ENCODE measurements at regions not wholly inside any gene's neighbourhood (a gene's known extent, or its start where the extent isn't known, plus 50 kb on each side); places are given as distances from the start of the nearest gene placed in this dataset.

DNA sequence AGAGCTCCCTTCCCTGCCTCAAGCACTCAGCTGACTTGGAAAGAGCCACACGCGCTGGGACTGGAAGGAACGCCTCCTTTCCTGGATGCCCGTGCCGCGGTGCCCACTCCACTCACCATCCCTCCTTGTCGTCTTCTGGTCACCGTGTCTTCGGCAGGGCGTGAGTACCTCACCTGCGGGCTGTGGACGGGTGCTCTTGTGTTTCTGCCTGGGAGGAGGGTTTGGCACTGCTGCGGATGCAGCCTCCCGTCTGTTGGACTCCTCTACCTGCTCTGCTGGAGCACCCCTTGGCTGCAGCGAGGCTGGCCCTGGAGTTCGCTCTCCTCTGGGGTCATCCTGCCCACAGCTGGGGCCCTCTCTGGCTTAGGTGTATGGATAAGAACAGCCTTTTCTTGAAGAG, 612.7 kb downstream of the BRD1 start:
- Histone ChIP-seq H3F3A (replicated peaks; ENCODE audit: low read depth) (no peaks in the 10 kb centered on the region), H3K36me3 (ENCODE audit: insufficient read depth) (peaks cover 6% of the 10 kb centered on the region; the same call in 1 of the 2 replicates), H3K27ac (ENCODE audit: low read depth) (no peak overlapping the region), H2AFZ (no peak overlapping the region), H3K4me2 (no peak overlapping the region), H3K4me3 (no peak overlapping the region), H3K9me2 (ENCODE audit: insufficient read depth) (no peaks in the 10 kb centered on the region), H4K20me1 (replicated peaks; ENCODE audit: insufficient read depth) (no peaks in the 10 kb centered on the region), H3K27me3 (ENCODE audit: insufficient read depth) (no peaks in the 10 kb centered on the region), H3K79me2 (replicated peaks; ENCODE audit: insufficient read depth) (no peaks in the 10 kb centered on the region), H3K4me1 (ENCODE audit: insufficient read depth) (no peaks in the 10 kb centered on the region)
- no peak overlapping the region for H3K4me3 Mint-ChIP-seq
- H3K27ac Mint-ChIP-seq = no peak overlapping the region
- H3K36me3 Mint-ChIP-seq (ENCODE audit: low read depth) = peaks cover 16% of the 10 kb centered on the region
- DNase-seq (ENCODE audit: low spot score) (no peak), ATAC-seq (no peak)
- peaks cover 7% of the 10 kb centered on the region for H3K27me3 Mint-ChIP-seq (ENCODE audit: insufficient read depth, low read depth, poor library complexity)
- peaks cover 33% of the 10 kb centered on the region for H3K9me3 Mint-ChIP-seq
- TF ChIP-seq, protein P1, sequence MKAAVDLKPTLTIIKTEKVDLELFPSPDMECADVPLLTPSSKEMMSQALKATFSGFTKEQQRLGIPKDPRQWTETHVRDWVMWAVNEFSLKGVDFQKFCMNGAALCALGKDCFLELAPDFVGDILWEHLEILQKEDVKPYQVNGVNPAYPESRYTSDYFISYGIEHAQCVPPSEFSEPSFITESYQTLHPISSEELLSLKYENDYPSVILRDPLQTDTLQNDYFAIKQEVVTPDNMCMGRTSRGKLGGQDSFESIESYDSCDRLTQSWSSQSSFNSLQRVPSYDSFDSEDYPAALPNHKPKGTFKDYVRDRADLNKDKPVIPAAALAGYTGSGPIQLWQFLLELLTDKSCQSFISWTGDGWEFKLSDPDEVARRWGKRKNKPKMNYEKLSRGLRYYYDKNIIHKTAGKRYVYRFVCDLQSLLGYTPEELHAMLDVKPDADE (IDR thresholded peaks at IDR 0.05) = no peak
- TF ChIP-seq, protein P2, sequence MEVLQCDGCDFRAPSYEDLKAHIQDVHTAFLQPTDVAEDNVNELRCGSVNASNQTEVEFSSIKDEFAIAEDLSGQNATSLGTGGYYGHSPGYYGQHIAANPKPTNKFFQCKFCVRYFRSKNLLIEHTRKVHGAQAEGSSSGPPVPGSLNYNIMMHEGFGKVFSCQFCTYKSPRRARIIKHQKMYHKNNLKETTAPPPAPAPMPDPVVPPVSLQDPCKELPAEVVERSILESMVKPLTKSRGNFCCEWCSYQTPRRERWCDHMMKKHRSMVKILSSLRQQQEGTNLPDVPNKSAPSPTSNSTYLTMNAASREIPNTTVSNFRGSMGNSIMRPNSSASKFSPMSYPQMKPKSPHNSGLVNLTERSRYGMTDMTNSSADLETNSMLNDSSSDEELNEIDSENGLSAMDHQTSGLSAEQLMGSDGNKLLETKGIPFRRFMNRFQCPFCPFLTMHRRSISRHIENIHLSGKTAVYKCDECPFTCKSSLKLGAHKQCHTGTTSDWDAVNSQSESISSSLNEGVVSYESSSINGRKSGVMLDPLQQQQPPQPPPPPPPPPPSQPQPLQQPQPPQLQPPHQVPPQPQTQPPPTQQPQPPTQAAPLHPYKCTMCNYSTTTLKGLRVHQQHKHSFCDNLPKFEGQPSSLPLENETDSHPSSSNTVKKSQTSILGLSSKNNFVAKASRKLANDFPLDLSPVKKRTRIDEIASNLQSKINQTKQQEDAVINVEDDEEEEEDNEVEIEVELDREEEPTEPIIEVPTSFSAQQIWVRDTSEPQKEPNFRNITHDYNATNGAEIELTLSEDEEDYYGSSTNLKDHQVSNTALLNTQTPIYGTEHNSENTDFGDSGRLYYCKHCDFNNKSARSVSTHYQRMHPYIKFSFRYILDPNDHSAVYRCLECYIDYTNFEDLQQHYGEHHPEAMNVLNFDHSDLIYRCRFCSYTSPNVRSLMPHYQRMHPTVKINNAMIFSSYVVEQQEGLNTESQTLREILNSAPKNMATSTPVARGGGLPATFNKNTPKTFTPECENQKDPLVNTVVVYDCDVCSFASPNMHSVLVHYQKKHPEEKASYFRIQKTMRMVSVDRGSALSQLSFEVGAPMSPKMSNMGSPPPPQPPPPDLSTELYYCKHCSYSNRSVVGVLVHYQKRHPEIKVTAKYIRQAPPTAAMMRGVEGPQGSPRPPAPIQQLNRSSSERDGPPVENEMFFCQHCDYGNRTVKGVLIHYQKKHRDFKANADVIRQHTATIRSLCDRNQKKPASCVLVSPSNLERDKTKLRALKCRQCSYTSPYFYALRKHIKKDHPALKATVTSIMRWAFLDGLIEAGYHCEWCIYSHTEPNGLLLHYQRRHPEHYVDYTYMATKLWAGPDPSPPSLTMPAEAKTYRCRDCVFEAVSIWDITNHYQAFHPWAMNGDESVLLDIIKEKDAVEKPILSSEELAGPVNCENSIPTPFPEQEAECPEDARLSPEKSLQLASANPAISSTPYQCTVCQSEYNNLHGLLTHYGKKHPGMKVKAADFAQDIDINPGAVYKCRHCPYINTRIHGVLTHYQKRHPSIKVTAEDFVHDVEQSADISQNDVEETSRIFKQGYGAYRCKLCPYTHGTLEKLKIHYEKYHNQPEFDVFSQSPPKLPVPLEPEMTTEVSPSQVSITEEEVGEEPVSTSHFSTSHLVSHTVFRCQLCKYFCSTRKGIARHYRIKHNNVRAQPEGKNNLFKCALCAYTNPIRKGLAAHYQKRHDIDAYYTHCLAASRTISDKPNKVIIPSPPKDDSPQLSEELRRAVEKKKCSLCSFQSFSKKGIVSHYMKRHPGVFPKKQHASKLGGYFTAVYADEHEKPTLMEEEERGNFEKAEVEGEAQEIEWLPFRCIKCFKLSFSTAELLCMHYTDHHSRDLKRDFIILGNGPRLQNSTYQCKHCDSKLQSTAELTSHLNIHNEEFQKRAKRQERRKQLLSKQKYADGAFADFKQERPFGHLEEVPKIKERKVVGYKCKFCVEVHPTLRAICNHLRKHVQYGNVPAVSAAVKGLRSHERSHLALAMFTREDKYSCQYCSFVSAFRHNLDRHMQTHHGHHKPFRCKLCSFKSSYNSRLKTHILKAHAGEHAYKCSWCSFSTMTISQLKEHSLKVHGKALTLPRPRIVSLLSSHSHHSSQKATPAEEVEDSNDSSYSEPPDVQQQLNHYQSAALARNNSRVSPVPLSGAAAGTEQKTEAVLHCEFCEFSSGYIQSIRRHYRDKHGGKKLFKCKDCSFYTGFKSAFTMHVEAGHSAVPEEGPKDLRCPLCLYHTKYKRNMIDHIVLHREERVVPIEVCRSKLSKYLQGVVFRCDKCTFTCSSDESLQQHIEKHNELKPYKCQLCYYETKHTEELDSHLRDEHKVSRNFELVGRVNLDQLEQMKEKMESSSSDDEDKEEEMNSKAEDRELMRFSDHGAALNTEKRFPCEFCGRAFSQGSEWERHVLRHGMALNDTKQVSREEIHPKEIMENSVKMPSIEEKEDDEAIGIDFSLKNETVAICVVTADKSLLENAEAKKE (CRISPR knock-in tag; IDR thresholded peaks at IDR 0.05) = no peak
- no peak for TF ChIP-seq ZNF114 (CRISPR knock-in tag; IDR thresholded peaks at IDR 0.05)
- TF ChIP-seq POLR2AphosphoS5 (IDR thresholded peaks at IDR 0.05; ENCODE audit: low read depth) = no peak
- no peak for TF ChIP-seq NANOG (IDR thresholded peaks at IDR 0.05; ENCODE audit: borderline replicate concordance)
- TF ChIP-seq EZH2phosphoT487 (IDR thresholded peaks at IDR 0.05; ENCODE audit: unreplicated experiment) = no peak
- TF ChIP-seq REST (IDR thresholded peaks at IDR 0.05; ENCODE audit: unreplicated experiment) = no peak
- TF ChIP-seq CTCF (conservative IDR thresholded peaks at IDR 0.05; ENCODE audit: low read depth in 2 of 2) = no peak
- no peak for TF ChIP-seq CREB1 (CRISPR knock-in tag; IDR thresholded peaks at IDR 0.05; ENCODE audit: low read depth)
- no peak for TF ChIP-seq JUNB (IDR thresholded peaks at IDR 0.05; ENCODE audit: unreplicated experiment)
- no peak for TF ChIP-seq ZNF331 (CRISPR knock-in tag; IDR thresholded peaks at IDR 0.05; ENCODE audit: low read depth)
- TF ChIP-seq EZH2 (IDR thresholded peaks at IDR 0.05; ENCODE audit: low read depth, unreplicated experiment) = no peak
- no peak for TF ChIP-seq STAT1 (IDR thresholded peaks at IDR 0.05; ENCODE audit: unreplicated experiment)
- H3K4me1 Mint-ChIP-seq = no peaks in the 10 kb centered on the region

Data from GM23338 (cell line).